K562 (cell line): ENCODE measurements at regions not wholly inside any gene's neighbourhood (a gene's known extent, or its start where the extent isn't known, plus 50 kb on each side); places are given as distances from the start of the nearest gene placed in this dataset.

ENCODE experiments used
- ATAC-seq: fragments of 200-7000 bp; cut with Tn5 transposase; 3 replicates; pipeline ENCODE4 v1.9.1; 2020; ENCODE audit warnings: moderate library complexity
- BruUV-seq: library from RNA; stranded (reverse); fragments of 400-500 nt; replicated peaks from 2 replicates; lab custom pipeline; 2021; lab: Mats Ljungman, UMichigan
- CTCF ChIA-PET: fragments of 300-600 bp; formaldehyde crosslinking; extraction: SDS; loops from one replicate; lab custom pipeline; 2021; ENCODE audit warnings: low intra/inter-chr PET ratio; lab: Yijun Ruan, JAX
- POLR2A ChIA-PET: fragments of 300-600, 350-650 bp; sonication (Branson Sonifier 250); formaldehyde crosslinking; extraction: SDS; loops from one replicate; lab custom pipeline; 2021; ENCODE audit warnings: antibody characterized with exemption, inconsistent platforms; lab: Yijun Ruan, JAX
- DNase-seq, 4 experiments: peaks; one replicate each; pipeline versions ENCODE4 v3.0.0 to v3.0.0-alpha.2; 2011 to 2018; ENCODE audit warnings: low spot score in 3 of 4, mixed read lengths in 3 of 4; ENCODE audit errors: extremely low read depth in 1 of 4
- FAIRE-seq: peaks from 2 replicates; lab custom pipeline; 2011; peaks lifted over from hg19 to GRCh38; lab: Jason Lieb, UNC
- H2AFZ ChIP-seq: 2 replicates; pipeline ENCODE4 v1.6.0; 2011; ENCODE audit warnings: low read depth, low read length, control low read depth, inconsistent platforms
- H3K27ac ChIP-seq: fragments of 200-600 bp; 3 replicates; pipeline ENCODE4 v1.8.0; 2011; ENCODE audit warnings: low read depth, mild to moderate bottlenecking, control low read depth, inconsistent platforms, low read length, moderate library complexity, mixed read lengths; ENCODE audit errors: extremely low read depth
- H3K27me3 ChIP-seq, 2 experiments: fragments of 300-600 bp in 1 of 2; 2 replicates in 1 of 2; 3 replicates in 1 of 2; pipeline versions ENCODE4 v1.6.0 to v1.8.0; 2011; ENCODE audit warnings: inconsistent platforms in 2 of 2, low read length in 2 of 2, mild to moderate bottlenecking in 1 of 2, mixed read lengths in 1 of 2, moderate library complexity in 1 of 2; ENCODE audit not compliant: control insufficient read depth in 2 of 2, insufficient read depth in 2 of 2
- H3K36me3 ChIP-seq: fragments of 300-600 bp; 3 replicates; pipeline ENCODE4 v1.8.0; 2011; ENCODE audit warnings: mild to moderate bottlenecking, low read length, inconsistent platforms; ENCODE audit not compliant: control insufficient read depth, insufficient read depth
- H3K4me1 ChIP-seq, 2 experiments: fragments of 200-600 bp in 1 of 2; replicated peaks in 1 of 2; 2 replicates in 1 of 2; 3 replicates in 1 of 2; pipeline versions ENCODE4 v1.5.1 to v1.8.0; 2011; ENCODE audit warnings: inconsistent platforms in 2 of 2, low read length in 2 of 2, mild to moderate bottlenecking in 1 of 2, mixed read lengths in 1 of 2, moderate library complexity in 1 of 2; ENCODE audit not compliant: control insufficient read depth in 2 of 2, insufficient read depth in 2 of 2
- H3K4me2 ChIP-seq: 2 replicates; pipeline ENCODE4 v1.6.1; 2011; ENCODE audit warnings: low read length, control low read depth, inconsistent platforms, mixed read lengths; ENCODE audit not compliant: insufficient read depth
- H3K4me3 ChIP-seq: fragments of 200-600 bp; sonication (generic), shearing (Covaris generic); 2 replicates; pipeline ENCODE4 v1.5.1; 2016; ENCODE audit warnings: control low read depth, inconsistent platforms
- H3K79me2 ChIP-seq: fragments of 200-600 bp; 3 replicates; pipeline ENCODE4 v1.8.0; 2011; ENCODE audit warnings: low read length, inconsistent platforms; ENCODE audit not compliant: control insufficient read depth, insufficient read depth
- H3K9ac ChIP-seq, 2 experiments: 2 replicates each; pipeline versions ENCODE4 v1.6.0 to v1.6.1; 2011; ENCODE audit warnings: low read depth in 2 of 2, low read length in 2 of 2, control low read depth in 1 of 2, inconsistent platforms in 1 of 2, mild to moderate bottlenecking in 1 of 2, mixed read lengths in 1 of 2; ENCODE audit not compliant: insufficient read depth in 1 of 2
- H3K9me1 ChIP-seq: one replicate; pipeline ENCODE4 v1.6.0; 2011; ENCODE audit warnings: inconsistent platforms, mild to moderate bottlenecking, low read length, moderate library complexity; ENCODE audit not compliant: control insufficient read depth, insufficient read depth
- H3K9me3 ChIP-seq: replicated peaks from 2 replicates; pipeline ENCODE4 v1.5.1; 2011; ENCODE audit warnings: low read depth, low read length, inconsistent platforms; ENCODE audit not compliant: control insufficient read depth, insufficient read depth
- H4K20me1 ChIP-seq: replicated peaks from 2 replicates; pipeline ENCODE4 v1.6.1; 2011; ENCODE audit warnings: low read length, inconsistent platforms, mixed read lengths; ENCODE audit not compliant: control insufficient read depth, insufficient read depth
- ASH1L ChIP-seq: fragments of 450-650 bp; IDR thresholded peaks from 2 replicates; pipeline ENCODE4 v1.6.1; 2018; ENCODE audit warnings: borderline replicate concordance, mild to moderate bottlenecking, low read depth; ENCODE audit not compliant: partially characterized antibody
- ATF4 ChIP-seq: fragments of 450-650 bp; formaldehyde crosslinking; IDR thresholded peaks from 2 replicates; pipeline ENCODE4 v1.4.0; 2022; ENCODE audit warnings: mild to moderate bottlenecking, moderate library complexity
- ELK3 ChIP-seq: fragments of 450-650 bp; formaldehyde crosslinking; IDR thresholded peaks from 2 replicates; pipeline ENCODE4 v1.4.0; 2020; ENCODE audit warnings: mild to moderate bottlenecking
- FOXA1 ChIP-seq: fragments of 450-650 bp; IDR thresholded peaks from 2 replicates; pipeline ENCODE4 v1.6.1; 2016; ENCODE audit warnings: mild to moderate bottlenecking, borderline replicate concordance
- MEF2D ChIP-seq: conservative IDR thresholded peaks from 2 replicates; pipeline ENCODE4 v1.6.1; 2016; ENCODE audit warnings: low read depth, missing genetic modification characterization, missing compliant biosample characterization
- NFXL1 ChIP-seq: fragments of 450-650 bp; formaldehyde crosslinking; IDR thresholded peaks from 2 replicates; pipeline ENCODE4 v1.4.0; 2021; ENCODE audit warnings: mild to moderate bottlenecking
- SAP30 ChIP-seq: fragments of 200-600 bp; sonication (generic); IDR thresholded peaks from 2 replicates; pipeline ENCODE4 v1.6.1; 2012; ENCODE audit warnings: borderline replicate concordance, low read depth, mild to moderate bottlenecking, moderate library complexity, low read length, control low read depth, inconsistent platforms; ENCODE audit not compliant: insufficient read depth, poor library complexity, severe bottlenecking
- SNIP1 ChIP-seq: fragments of 450-650 bp; IDR thresholded peaks from 2 replicates; pipeline ENCODE4 v1.7.1; 2017; ENCODE audit warnings: low read depth, mild to moderate bottlenecking
- SRSF1 ChIP-seq: fragments of 200-400 bp; formaldehyde crosslinking; IDR thresholded peaks from 2 replicates; pipeline ENCODE4 v1.6.1; 2017; ENCODE audit warnings: mild to moderate bottlenecking, low read depth, low read length, moderate library complexity
- SRSF3 ChIP-seq: fragments of 200-400 bp; formaldehyde crosslinking; IDR thresholded peaks from 2 replicates; pipeline ENCODE4 v1.6.1; 2016; ENCODE audit warnings: mild to moderate bottlenecking, low read length, moderate library complexity; ENCODE audit not compliant: insufficient read depth
- STAT5B ChIP-seq: fragments of 250-450 bp; sonication (Bioruptor Pico); IDR thresholded peaks from 2 replicates; pipeline ENCODE4 v1.8.0; 2021; ENCODE audit warnings: mild to moderate bottlenecking, inconsistent platforms
- ZBTB17 ChIP-seq: fragments of 450-650 bp; formaldehyde crosslinking; IDR thresholded peaks from 2 replicates; pipeline ENCODE4 v1.4.0; 2020; ENCODE audit warnings: mild to moderate bottlenecking
- ZBTB9 ChIP-seq: fragments of 450-650 bp; formaldehyde crosslinking; IDR thresholded peaks from 2 replicates; pipeline ENCODE4 v1.4.0; 2020; ENCODE audit warnings: mild to moderate bottlenecking, moderate library complexity
- ZC3H8 ChIP-seq: fragments of 450-650 bp; IDR thresholded peaks from 2 replicates; pipeline ENCODE4 v1.6.1; 2017
- ZNF23 ChIP-seq: fragments of 250-450 bp; sonication (Bioruptor Pico); IDR thresholded peaks from 2 replicates; pipeline ENCODE4 v1.4.0; 2020; ENCODE audit warnings: mild to moderate bottlenecking
- ZNF639 ChIP-seq, 2 experiments: fragments of 200-800 bp in 1 of 2; sonication (Bioruptor generic) in 1 of 2; sonication (generic) in 1 of 2; formaldehyde crosslinking in 1 of 2; IDR thresholded peaks in 1 of 2; conservative IDR thresholded peaks in 1 of 2; 2 replicates each; pipeline versions ENCODE4 v1.5.0 to v1.6.1; 2016 to 2020; ENCODE audit warnings: missing compliant biosample characterization in 1 of 2, missing genetic modification characterization in 1 of 2, missing genetic modification reagents in 1 of 2
- WGBS: fragments of 100-300 bp; shearing (Covaris generic); methylation state at CpG from one replicate; pipeline ENCODE4 v1.1.6; 2016; ENCODE audit warnings: low coverage, mixed read lengths; ENCODE audit not compliant: insufficient coverage; ENCODE audit errors: missing lambda C conversion rate; 5-methylcytosine and 5-hydroxymethylcytosine counted together
- in situ Hi-C: fragments of 300-500 bp; cut with MboI; formaldehyde crosslinking; loops from 4 replicates; pipeline ENCODE4 v1.15.0; 2018; ENCODE audit warnings: inconsistent platforms, mixed read lengths
- intact Hi-C: fragments of 100-400 bp; cut with micrococcal nuclease; formaldehyde crosslinking; loops from 2 replicates; pipeline ENCODE4 v1.14.2; 2022

GRCh38 chr9:90013778-90014177 lies 409.0 kb downstream of the GADD45G start (continued):
- no peak for TF ChIP-seq ZNF23 (CRISPR knock-in tag)
- no peak for TF ChIP-seq ATF4 (CRISPR knock-in tag)
- TF ChIP-seq SNIP1, result no peak

- no peak overlapping the region for H3K27ac ChIP-seq
- 0% methylated on average over 9 of the region's 9 CpGs for WGBS
- H3K9ac ChIP-seq, result no peak overlapping the region
- no peaks in the 10 kb centered on the region for H3K79me2 ChIP-seq
- no peaks in the 10 kb centered on the region for H3K4me1 ChIP-seq
- FAIRE-seq (no peak), ATAC-seq (no peak), DNase-seq (no peak)
- no peaks in the 10 kb centered on the region for H4K20me1 ChIP-seq
- H3K9me1 ChIP-seq, result no peaks in the 10 kb centered on the region
- ChIA-PET POLR2A (no interaction called here), CTCF (no interaction called here)
- in situ Hi-C loops, result no loop called here
- no peak for TF ChIP-seq ZC3H8
- TF ChIP-seq ZBTB9 (CRISPR knock-in tag), result no peak
- no peak for TF ChIP-seq FOXA1
- TF ChIP-seq SRSF3, result no peak
- TF ChIP-seq NFXL1 (CRISPR knock-in tag), result no peak
- TF ChIP-seq ELK3 (CRISPR knock-in tag), result no peak
- TF ChIP-seq STAT5B (CRISPR knock-in tag), result no peak
- TF ChIP-seq ZNF639 (CRISPR knock-in tag; conservative IDR thresholded peaks at IDR 0.05 in 1 of 2, IDR thresholded peaks at IDR 0.05 in 1 of 2), result no peak
- no peak for TF ChIP-seq SAP30
- no peak for TF ChIP-seq MEF2D (tag)
- TF ChIP-seq ASH1L, result no peak
- TF ChIP-seq ZBTB17 (CRISPR knock-in tag), result no peak
- no peak for TF ChIP-seq SRSF1
- intact Hi-C loops, result no loop called here
- H3K9me3 ChIP-seq, result no peaks in the 10 kb centered on the region
- no peak overlapping the region for H2AFZ ChIP-seq
- H3K36me3 ChIP-seq, result no peaks in the 10 kb centered on the region
- no peak overlapping the region for H3K4me2 ChIP-seq
- BruUV-seq, result no TSS peak
- H3K4me3 ChIP-seq, result no peak overlapping the region
- H3K27me3 ChIP-seq, result peaks cover 2 to 11% of the 10 kb centered on the region in 2 experiments; a peak in 2 of 5 replicates
Observed at GRCh38 chr9:90014421-90014820, 409.6 kb downstream of the GADD45G start.
